ENCODE measurements at regions not wholly inside any gene's neighbourhood (a gene's known extent, or its start where the extent isn't known, plus 50 kb on each side); places are given as distances from the start of the nearest gene placed in this dataset.
"Not testable (repeated sequence)": the region's sequence is repeated elsewhere in the genome, so short reads cannot be mapped to it uniquely, and the experiment has no call there.

- not testable (repeated sequence) for TF ChIP-seq EZH2 (IDR thresholded peaks at IDR 0.05; ENCODE audit: borderline replicate concordance); CTCF (IDR thresholded peaks at IDR 0.05; ENCODE audit: poor library complexity); EZH2phosphoT487 (IDR thresholded peaks at IDR 0.05; ENCODE audit: low read depth, severe bottlenecking, unreplicated experiment)
These were observed 109.8 kb downstream of the USP22 start for GRCh38 chr17:20933040-20933439.

Data from hepatocyte (in vitro differentiated cells).